ENCODE measurements at regions not wholly inside any gene's neighbourhood (a gene's known extent, or its start where the extent isn't known, plus 50 kb on each side); places are given as distances from the start of the nearest gene placed in this dataset.

GRCh38 chr20:61056116-61056515, 195.9 kb upstream of the CDH4 start:
- Histone ChIP-seq H3K27ac (ENCODE audit: low read depth, low read length, poor library complexity, severe bottlenecking) (no peak overlapping the region), H3K36me3 (ENCODE audit: insufficient read depth, low read length) (no peaks in the 10 kb centered on the region), H3K4me2 (ENCODE audit: low read length) (no peak overlapping the region), H4K20me1 (ENCODE audit: insufficient read depth, low read length) (no peaks in the 10 kb centered on the region), H3K4me1 (ENCODE audit: insufficient read depth, low read length, poor library complexity, severe bottlenecking) (no peaks in the 10 kb centered on the region), H3K79me2 (ENCODE audit: insufficient read depth, low read depth, low read length) (no peaks in the 10 kb centered on the region), H3K4me3 (ENCODE audit: low read depth, low read length, poor library complexity, severe bottlenecking) (no peak overlapping the region), H2AFZ (ENCODE audit: low read length) (no peak overlapping the region), H3K9me2 (ENCODE audit: insufficient read depth, low read length) (no peaks in the 10 kb centered on the region), H3K9me3 (ENCODE audit: low read length) (no peaks in the 10 kb centered on the region)
- ChIA-PET CTCF (ENCODE audit: unreplicated experiment) (no interaction called here), POLR2A (no interaction called here)
- no peak for DNase-seq (ENCODE audit: low spot score)
- no TSS peak for BruUV-seq (replicated peaks)
- intact Hi-C loops (cut with micrococcal nuclease; ENCODE audit: unreplicated experiment), result no loop called here
- TF ChIP-seq, protein P1, sequence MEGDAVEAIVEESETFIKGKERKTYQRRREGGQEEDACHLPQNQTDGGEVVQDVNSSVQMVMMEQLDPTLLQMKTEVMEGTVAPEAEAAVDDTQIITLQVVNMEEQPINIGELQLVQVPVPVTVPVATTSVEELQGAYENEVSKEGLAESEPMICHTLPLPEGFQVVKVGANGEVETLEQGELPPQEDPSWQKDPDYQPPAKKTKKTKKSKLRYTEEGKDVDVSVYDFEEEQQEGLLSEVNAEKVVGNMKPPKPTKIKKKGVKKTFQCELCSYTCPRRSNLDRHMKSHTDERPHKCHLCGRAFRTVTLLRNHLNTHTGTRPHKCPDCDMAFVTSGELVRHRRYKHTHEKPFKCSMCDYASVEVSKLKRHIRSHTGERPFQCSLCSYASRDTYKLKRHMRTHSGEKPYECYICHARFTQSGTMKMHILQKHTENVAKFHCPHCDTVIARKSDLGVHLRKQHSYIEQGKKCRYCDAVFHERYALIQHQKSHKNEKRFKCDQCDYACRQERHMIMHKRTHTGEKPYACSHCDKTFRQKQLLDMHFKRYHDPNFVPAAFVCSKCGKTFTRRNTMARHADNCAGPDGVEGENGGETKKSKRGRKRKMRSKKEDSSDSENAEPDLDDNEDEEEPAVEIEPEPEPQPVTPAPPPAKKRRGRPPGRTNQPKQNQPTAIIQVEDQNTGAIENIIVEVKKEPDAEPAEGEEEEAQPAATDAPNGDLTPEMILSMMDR (conservative IDR thresholded peaks at IDR 0.05; ENCODE audit: low read length), result no peak
- no peak for TF ChIP-seq EZH2phosphoT487 (IDR thresholded peaks at IDR 0.05; ENCODE audit: borderline replicate concordance, low read depth, low read length)

DNA sequence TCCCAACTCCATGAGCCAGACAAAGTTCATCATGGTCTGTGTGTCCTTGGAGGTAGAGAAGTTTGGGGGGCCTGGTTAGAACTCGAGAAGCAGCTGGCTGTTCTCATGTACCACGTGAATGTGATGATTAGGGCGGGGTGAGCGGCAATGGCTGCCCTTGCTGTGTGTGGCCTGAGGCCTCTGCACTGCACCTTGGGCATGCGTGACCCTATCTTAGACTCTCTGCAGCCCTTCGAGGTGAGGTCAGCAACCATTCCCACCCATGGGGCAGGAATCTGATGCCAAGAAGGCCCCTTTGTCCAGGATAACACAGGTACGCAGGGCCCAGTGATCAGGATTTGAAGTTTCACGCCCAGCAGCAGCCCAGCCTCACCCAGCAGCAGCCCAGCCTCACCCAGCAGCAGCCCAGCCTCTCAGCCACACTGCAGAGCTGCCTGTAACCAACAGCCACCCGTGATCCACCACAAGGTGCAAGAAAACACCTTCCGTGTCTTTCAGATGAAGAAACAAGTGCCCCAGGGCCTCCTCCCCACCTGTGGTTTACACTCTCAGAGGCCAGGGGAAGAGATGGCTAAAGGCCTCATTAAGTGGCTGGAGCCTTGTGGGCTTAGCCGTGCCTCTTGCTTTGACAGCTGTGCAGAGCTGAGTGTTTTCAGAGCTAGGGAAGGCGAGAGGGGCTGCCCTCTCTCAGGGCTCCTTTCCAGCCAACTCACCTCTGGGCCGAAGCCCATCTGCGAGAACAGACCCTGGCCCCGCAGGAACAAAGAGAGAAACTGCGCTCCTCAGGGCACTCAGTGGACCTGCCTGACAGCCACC, 195.2 kb upstream of the CDH4 start:
- H4K20me1 ChIP-seq (ENCODE audit: insufficient read depth, low read length), result no peaks in the 10 kb centered on the region
- TF ChIP-seq EZH2phosphoT487 (IDR thresholded peaks at IDR 0.05; ENCODE audit: borderline replicate concordance, low read depth, low read length), result no peak
- TF ChIP-seq, protein P1 (conservative IDR thresholded peaks at IDR 0.05; ENCODE audit: low read length), result no peak
- no peaks in the 10 kb centered on the region for H3K9me2 ChIP-seq (ENCODE audit: insufficient read depth, low read length)
- no peak for DNase-seq (ENCODE audit: low spot score)
- no peaks in the 10 kb centered on the region for H3K9me3 ChIP-seq (ENCODE audit: low read length)
- ChIA-PET CTCF (ENCODE audit: unreplicated experiment) (no interaction called here), POLR2A (no interaction called here)
- no peaks in the 10 kb centered on the region for H3K36me3 ChIP-seq (ENCODE audit: insufficient read depth, low read length)
- no peaks in the 10 kb centered on the region for H3K4me1 ChIP-seq (ENCODE audit: insufficient read depth, low read length, poor library complexity, severe bottlenecking)
- no peak overlapping the region for H3K27ac ChIP-seq (ENCODE audit: low read depth, low read length, poor library complexity, severe bottlenecking)
- H3K79me2 ChIP-seq (ENCODE audit: insufficient read depth, low read depth, low read length), result no peaks in the 10 kb centered on the region
- H3K4me3 ChIP-seq (ENCODE audit: low read depth, low read length, poor library complexity, severe bottlenecking), result no peak overlapping the region
- intact Hi-C loops (cut with micrococcal nuclease; ENCODE audit: unreplicated experiment), result no loop called here
- H2AFZ ChIP-seq (ENCODE audit: low read length), result no peak overlapping the region
- no peak overlapping the region for H3K4me2 ChIP-seq (ENCODE audit: low read length)
- BruUV-seq (replicated peaks), result no TSS peak

- no peak overlapping the region for H3K4me3 ChIP-seq (ENCODE audit: low read depth, low read length, poor library complexity, severe bottlenecking)
- intact Hi-C loops (cut with micrococcal nuclease; ENCODE audit: unreplicated experiment), result no loop called here
- H3K79me2 ChIP-seq (ENCODE audit: insufficient read depth, low read depth, low read length), result no peaks in the 10 kb centered on the region
- TF ChIP-seq EZH2phosphoT487 (IDR thresholded peaks at IDR 0.05; ENCODE audit: borderline replicate concordance, low read depth, low read length), result no peak
- TF ChIP-seq, protein P1 (conservative IDR thresholded peaks at IDR 0.05; ENCODE audit: low read length), result no peak
- H4K20me1 ChIP-seq (ENCODE audit: insufficient read depth, low read length), result no peaks in the 10 kb centered on the region
- POLR2A ChIA-PET, result no interaction called here
- no peaks in the 10 kb centered on the region for H3K4me1 ChIP-seq (ENCODE audit: insufficient read depth, low read length, poor library complexity, severe bottlenecking)
- H3K9me3 ChIP-seq (ENCODE audit: low read length), result no peaks in the 10 kb centered on the region
- H3K27ac ChIP-seq (ENCODE audit: low read depth, low read length, poor library complexity, severe bottlenecking), result no peak overlapping the region
- CTCF ChIA-PET (ENCODE audit: unreplicated experiment), result no interaction called here
- H3K9me2 ChIP-seq (ENCODE audit: insufficient read depth, low read length), result no peaks in the 10 kb centered on the region
- H3K4me2 ChIP-seq (ENCODE audit: low read length), result no peak overlapping the region
- DNase-seq (ENCODE audit: low spot score), result no peak
- BruUV-seq (replicated peaks), result no TSS peak
- no peaks in the 10 kb centered on the region for H3K36me3 ChIP-seq (ENCODE audit: insufficient read depth, low read length)
- no peak overlapping the region for H2AFZ ChIP-seq (ENCODE audit: low read length)
These were observed 194.5 kb upstream of the CDH4 start for GRCh38 chr20:61057443-61058121.

Data from OCI-LY7 (cell line).